ENCODE measurements at regions not wholly inside any gene's neighbourhood (a gene's known extent, or its start where the extent isn't known, plus 50 kb on each side); places are given as distances from the start of the nearest gene placed in this dataset.

DNA sequence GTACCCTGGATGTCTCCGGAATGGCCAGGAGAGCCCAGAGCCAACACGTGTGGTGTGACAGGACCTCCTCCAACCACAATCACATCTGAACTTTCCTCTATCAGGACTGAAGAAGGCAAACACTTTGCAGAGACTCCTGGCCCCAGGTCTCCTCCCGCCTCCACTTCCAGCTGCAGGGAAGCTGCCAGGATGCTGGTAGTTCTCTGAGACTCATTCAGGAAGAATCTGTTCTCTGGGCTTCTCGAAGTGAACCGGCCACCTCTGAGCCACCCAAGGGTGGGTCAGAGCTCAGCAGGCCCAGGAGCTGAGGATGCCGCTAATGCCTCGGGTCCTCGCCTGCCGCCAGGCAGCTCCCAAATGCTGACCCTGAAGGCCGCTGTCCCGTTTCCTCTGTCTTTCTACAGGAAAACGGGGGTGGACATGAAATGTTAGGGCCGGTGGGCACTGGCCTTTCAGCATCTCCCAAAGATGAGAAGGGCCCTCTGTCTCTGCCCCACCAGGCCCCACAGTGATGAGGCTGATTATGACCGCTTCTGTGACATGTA lies 789.9 kb downstream of the BRD1 start:
- H3K36me3 ChIP-seq (ENCODE audit: insufficient read depth, low read length) = no peaks in the 10 kb centered on the region
- POLR2A ChIA-PET = no interaction called here

DNA sequence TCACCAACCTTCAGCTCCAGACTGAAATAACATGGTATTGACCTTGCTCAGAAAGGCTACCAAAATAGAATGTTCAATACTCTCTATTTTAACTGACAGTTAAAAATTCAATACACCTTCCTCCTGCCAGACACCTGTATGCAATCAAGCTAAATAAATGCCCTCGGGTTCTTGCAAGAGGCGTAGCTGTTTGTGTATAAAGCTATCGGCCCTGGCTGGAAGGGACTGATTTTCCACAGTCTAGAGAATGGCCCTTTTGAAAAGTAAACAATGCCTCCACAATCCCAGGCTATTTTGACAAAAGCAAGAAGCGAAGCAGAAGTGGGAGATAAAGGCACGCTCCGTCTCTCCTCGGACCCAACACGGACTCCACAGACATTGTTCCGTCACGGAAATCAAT lies 791.2 kb downstream of the BRD1 start:
- Histone ChIP-seq H3K27me3 (ENCODE audit: insufficient read depth, low read length, poor library complexity, severe bottlenecking) (no peaks in the 10 kb centered on the region), H3K27ac (ENCODE audit: low read depth, low read length) (no peak overlapping the region), H3K4me1 (ENCODE audit: insufficient read depth, low read length) (no peaks in the 10 kb centered on the region), H3K9me3 (ENCODE audit: low read length) (no peaks in the 10 kb centered on the region), H3K4me3 (ENCODE audit: low read length) (no peak overlapping the region), H3K36me3 (ENCODE audit: insufficient read depth, low read length) (no peaks in the 10 kb centered on the region)
- Mint-ChIP-seq H3K4me1 (no peaks in the 10 kb centered on the region), H3K36me3 (peaks cover 0 to 1% (median 0%) of the 10 kb centered on the region in 3 donors), H3K4me3 (no peak overlapping the region), H3K27me3 (peaks cover 2 to 10% of the 10 kb centered on the region in 2 donors), H3K27ac (no peak overlapping the region), H3K9me3 (peaks cover 0 to 6% (median 0%) of the 10 kb centered on the region in 5 donors)
- ChIA-PET CTCF (no interaction called here), POLR2A (no interaction called here)
- DNase-seq = no peak

More for the DNA sequence above, 789.9 kb downstream of the BRD1 start:
- H3K4me3 Mint-ChIP-seq = no peak overlapping the region
- Histone ChIP-seq H3K27me3 (ENCODE audit: insufficient read depth, low read length, poor library complexity, severe bottlenecking) (no peaks in the 10 kb centered on the region), H3K9me3 (ENCODE audit: low read length) (no peaks in the 10 kb centered on the region), H3K4me3 (ENCODE audit: low read length) (no peak overlapping the region), H3K27ac (ENCODE audit: low read depth, low read length) (no peak overlapping the region), H3K4me1 (ENCODE audit: insufficient read depth, low read length) (no peaks in the 10 kb centered on the region)
- no peaks in the 10 kb centered on the region for H3K4me1 Mint-ChIP-seq
- peaks cover 0 to 4% (median 0%) of the 10 kb centered on the region in 5 donors for H3K9me3 Mint-ChIP-seq
- H3K27me3 Mint-ChIP-seq = peaks cover 2 to 6% of the 10 kb centered on the region in 2 donors
- DNase-seq = peak in 1 of 5 donors; percentile 1
- CTCF ChIA-PET = no interaction called here
- H3K36me3 Mint-ChIP-seq = peaks cover 0 to 1% (median 0%) of the 10 kb centered on the region in 3 donors
- no peak overlapping the region for H3K27ac Mint-ChIP-seq

DNA sequence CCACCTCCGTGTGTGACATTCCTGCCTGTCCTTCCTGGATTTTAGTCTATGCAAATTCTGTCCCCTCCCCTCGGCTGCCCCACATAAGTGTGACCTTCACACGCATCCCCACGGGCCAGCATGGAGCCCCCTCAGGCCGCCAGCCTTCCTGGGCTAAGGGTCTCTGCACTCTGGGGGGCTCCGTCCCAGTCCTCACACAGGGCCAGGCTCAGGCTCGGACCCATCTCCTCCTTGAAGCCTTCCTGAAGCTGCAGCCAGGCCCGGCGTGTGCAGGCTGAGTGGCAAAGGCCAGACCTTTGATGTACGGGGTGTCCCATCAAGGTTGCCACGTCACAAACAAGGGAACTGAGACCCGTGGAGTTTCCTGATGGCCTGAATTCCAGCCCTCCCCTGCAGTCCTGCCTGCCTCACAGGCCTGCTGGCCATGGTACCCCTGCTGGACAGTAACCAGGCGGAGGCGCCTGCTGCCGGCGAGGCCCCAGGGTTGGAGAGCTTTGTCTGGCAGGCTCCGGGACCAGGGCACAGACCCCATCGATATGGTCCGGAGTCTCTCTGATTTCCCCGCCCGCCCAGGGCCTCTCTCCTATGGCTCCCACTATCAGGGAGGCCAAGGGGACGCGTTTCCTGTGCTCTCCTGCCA lies 791.7 kb downstream of the BRD1 start:
- Mint-ChIP-seq H3K27me3 (peaks cover 5 to 10% of the 10 kb centered on the region in 2 donors), H3K4me3 (no peak overlapping the region), H3K9me3 (peaks cover 0 to 6% (median 0%) of the 10 kb centered on the region in 5 donors), H3K27ac (no peak overlapping the region), H3K36me3 (peaks cover 0 to 1% (median 0%) of the 10 kb centered on the region in 3 donors), H3K4me1 (no peaks in the 10 kb centered on the region)
- Histone ChIP-seq H3K4me3 (ENCODE audit: low read length) (no peak overlapping the region), H3K27ac (ENCODE audit: low read depth, low read length) (no peak overlapping the region), H3K27me3 (ENCODE audit: insufficient read depth, low read length, poor library complexity, severe bottlenecking) (no peaks in the 10 kb centered on the region), H3K4me1 (ENCODE audit: insufficient read depth, low read length) (no peaks in the 10 kb centered on the region), H3K36me3 (ENCODE audit: insufficient read depth, low read length) (no peaks in the 10 kb centered on the region), H3K9me3 (ENCODE audit: low read length) (no peaks in the 10 kb centered on the region)
- CTCF ChIA-PET = no interaction called here
- peak in 1 of 5 donors; percentile 34 for DNase-seq
- POLR2A ChIA-PET = no interaction called here

DNA sequence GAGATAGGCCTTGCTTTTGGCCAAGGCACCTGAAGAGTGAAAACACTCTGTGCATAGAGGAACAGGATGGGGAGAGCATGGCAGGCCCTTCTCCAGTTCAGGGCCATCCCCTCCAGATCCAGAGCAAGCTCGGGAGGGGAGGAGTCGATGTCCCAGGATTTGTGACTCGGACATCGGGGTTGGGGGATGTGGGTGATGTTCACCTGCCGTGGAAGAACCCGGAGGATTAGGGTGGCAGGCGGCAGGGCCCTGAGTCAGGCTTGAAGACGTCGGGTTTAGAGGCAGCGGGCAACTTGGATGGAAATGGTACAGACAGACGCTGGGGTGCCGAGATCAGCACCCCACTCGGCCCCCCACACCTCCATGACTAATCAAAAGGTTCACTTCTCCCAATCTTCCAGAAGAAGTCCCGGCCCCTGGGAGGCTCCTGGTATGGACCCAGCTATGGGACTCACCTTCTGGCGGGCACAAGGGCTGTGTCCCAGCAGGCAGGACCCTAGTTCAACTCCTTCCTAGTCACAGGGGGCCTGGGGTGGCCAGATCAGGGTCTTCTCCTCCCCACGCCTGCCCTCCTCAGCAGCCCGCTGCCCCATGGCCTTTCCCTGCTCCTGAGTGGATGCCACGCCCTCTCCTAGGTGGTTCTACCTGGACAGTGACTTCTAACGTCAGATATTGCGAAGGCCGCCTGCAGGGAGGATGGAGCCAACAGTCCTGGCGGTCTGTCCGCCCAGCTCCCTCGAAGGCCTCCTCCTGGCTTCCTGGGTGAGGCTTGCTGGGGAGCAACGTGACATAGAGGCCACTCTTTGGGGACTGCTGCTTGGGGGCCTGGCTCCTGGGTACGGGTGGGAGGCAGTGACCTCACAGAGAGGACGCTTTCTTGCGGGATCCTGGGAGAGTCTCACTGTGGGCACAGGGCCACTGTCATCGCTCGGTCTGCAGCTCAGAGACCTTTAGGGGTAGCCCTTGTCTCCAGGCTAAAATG lies 792.5 kb downstream of the BRD1 start:
- Histone ChIP-seq H3K36me3 (ENCODE audit: insufficient read depth, low read length) (no peaks in the 10 kb centered on the region), H3K27ac (ENCODE audit: low read depth, low read length) (no peak overlapping the region), H3K9me3 (ENCODE audit: low read length) (no peaks in the 10 kb centered on the region), H3K4me3 (ENCODE audit: low read length) (no peak overlapping the region), H3K4me1 (ENCODE audit: insufficient read depth, low read length) (no peaks in the 10 kb centered on the region), H3K27me3 (ENCODE audit: insufficient read depth, low read length, poor library complexity, severe bottlenecking) (no peaks in the 10 kb centered on the region)
- Mint-ChIP-seq H3K9me3 (peaks cover 0 to 6% (median 0%) of the 10 kb centered on the region in 5 donors), H3K4me3 (no peak overlapping the region), H3K27me3 (peaks cover 5 to 8% of the 10 kb centered on the region in 2 donors), H3K36me3 (peaks cover 0 to 1% (median 0%) of the 10 kb centered on the region in 3 donors), H3K4me1 (no peaks in the 10 kb centered on the region), H3K27ac (no peak overlapping the region)
- ChIA-PET POLR2A (no interaction called here), CTCF (no interaction called here)
- DNase-seq = peak in 1 of 5 donors; percentile 37

DNA sequence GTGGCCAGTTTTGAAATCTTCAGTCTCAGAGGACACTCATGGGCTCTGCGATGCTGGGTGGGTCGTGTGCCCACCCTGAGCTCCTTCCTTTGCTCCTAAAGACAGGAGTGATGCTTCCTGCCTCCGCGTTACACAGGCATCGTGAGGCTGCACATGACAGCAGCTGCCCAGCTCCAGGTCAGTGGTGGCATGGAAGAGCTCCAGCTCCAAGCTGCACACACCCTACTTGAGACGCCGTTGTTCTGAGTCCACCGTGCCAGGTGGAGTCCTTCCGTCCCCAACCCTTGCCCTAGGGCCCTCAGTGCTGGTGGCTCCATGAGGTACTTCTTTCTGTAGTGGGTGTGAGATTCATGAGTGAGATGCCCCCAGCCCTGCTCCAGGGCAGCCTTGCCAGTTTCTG lies 794.1 kb downstream of the BRD1 start:
- CTCF ChIA-PET = no interaction called here
- POLR2A ChIA-PET = no interaction called here
- no peaks in the 10 kb centered on the region for H3K36me3 Mint-ChIP-seq

DNA sequence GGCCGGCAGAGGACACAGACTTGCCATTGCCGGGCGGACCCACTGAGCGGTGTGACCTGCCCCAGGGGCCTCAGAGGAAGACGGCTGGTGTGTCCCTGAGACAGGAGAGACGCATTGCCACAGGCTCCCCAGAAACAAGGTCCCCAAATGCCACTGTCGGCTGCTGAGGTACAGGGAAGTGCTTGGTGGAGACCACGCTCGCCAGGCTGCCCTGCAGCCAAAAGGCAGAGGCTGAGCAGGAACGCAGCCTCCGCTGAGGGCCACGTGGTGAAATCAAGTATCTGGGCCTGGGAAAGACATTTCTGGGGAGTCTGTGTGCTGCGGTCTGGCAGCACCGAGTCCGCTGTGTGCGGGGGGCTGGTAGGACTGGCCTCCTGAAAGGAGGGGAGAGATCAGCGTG lies 794.9 kb downstream of the BRD1 start:
- no peaks in the 10 kb centered on the region for H3K27me3 ChIP-seq (ENCODE audit: insufficient read depth, low read length, poor library complexity, severe bottlenecking)
- Mint-ChIP-seq H3K27ac (no peak overlapping the region), H3K36me3 (no peaks in the 10 kb centered on the region), H3K27me3 (peaks cover 8 to 10% of the 10 kb centered on the region in 2 donors), H3K9me3 (peaks cover 0 to 2% (median 0%) of the 10 kb centered on the region in 5 donors), H3K4me3 (no peak overlapping the region), H3K4me1 (no peaks in the 10 kb centered on the region)
- ChIA-PET POLR2A (no interaction called here), CTCF (no interaction called here)
- no peaks in the 10 kb centered on the region for H3K36me3 ChIP-seq (ENCODE audit: insufficient read depth, low read length)
- DNase-seq = peak in 1 of 5 donors; percentile 29
- H3K27ac ChIP-seq (ENCODE audit: low read depth, low read length) = no peak overlapping the region
- no peaks in the 10 kb centered on the region for H3K9me3 ChIP-seq (ENCODE audit: low read length)
- H3K4me3 ChIP-seq (ENCODE audit: low read length) = no peak overlapping the region
- H3K4me1 ChIP-seq (ENCODE audit: insufficient read depth, low read length) = no peaks in the 10 kb centered on the region

More for the DNA sequence above, 794.1 kb downstream of the BRD1 start:
- Histone ChIP-seq H3K4me3 (ENCODE audit: low read length) (no peak overlapping the region), H3K27me3 (ENCODE audit: insufficient read depth, low read length, poor library complexity, severe bottlenecking) (no peaks in the 10 kb centered on the region), H3K9me3 (ENCODE audit: low read length) (no peaks in the 10 kb centered on the region), H3K36me3 (ENCODE audit: insufficient read depth, low read length) (no peaks in the 10 kb centered on the region), H3K27ac (ENCODE audit: low read depth, low read length) (no peak overlapping the region), H3K4me1 (ENCODE audit: insufficient read depth, low read length) (no peaks in the 10 kb centered on the region)
- no peak overlapping the region for H3K4me3 Mint-ChIP-seq
- H3K27me3 Mint-ChIP-seq = peaks cover 6 to 8% of the 10 kb centered on the region in 2 donors
- H3K9me3 Mint-ChIP-seq = peaks cover 0 to 6% (median 0%) of the 10 kb centered on the region in 5 donors
- no peaks in the 10 kb centered on the region for H3K4me1 Mint-ChIP-seq
- H3K27ac Mint-ChIP-seq = peak overlapping the region in 1 of 8 donors; percentile 72
- DNase-seq = no peak

DNA sequence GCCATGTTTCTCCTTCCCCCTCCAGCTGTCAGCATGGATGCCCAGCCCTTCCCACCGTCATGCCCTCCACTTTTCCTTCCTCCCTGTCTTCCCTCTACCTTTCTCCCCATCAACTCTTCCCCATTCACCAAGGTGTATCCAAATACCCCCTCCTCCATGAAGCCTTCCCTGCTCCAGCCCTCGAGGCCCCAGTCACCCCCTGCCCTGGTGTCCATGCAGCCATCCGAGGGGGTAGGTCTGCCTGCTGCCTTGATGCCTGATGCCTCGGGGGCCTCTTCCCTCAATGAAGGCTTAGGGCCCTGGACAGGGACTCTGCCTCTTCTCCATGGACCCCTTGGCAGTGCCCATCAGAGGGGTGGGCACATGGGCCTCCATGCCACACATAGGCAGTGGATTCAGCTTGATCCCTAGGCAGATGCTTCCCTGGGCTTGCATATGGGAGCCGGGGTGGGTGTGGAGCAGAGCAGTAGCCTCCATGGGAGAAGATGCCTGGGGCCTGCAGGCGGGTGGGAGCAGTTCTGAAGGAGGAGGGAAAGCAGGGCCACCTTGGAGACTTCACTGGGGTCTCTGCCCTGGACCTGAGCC lies 795.8 kb downstream of the BRD1 start:
- Histone ChIP-seq H3K4me1 (ENCODE audit: insufficient read depth, low read length) (no peaks in the 10 kb centered on the region), H3K27me3 (ENCODE audit: insufficient read depth, low read length, poor library complexity, severe bottlenecking) (no peaks in the 10 kb centered on the region), H3K27ac (ENCODE audit: low read depth, low read length) (no peak overlapping the region), H3K4me3 (ENCODE audit: low read length) (no peak overlapping the region), H3K9me3 (ENCODE audit: low read length) (no peaks in the 10 kb centered on the region), H3K36me3 (ENCODE audit: insufficient read depth, low read length) (no peaks in the 10 kb centered on the region)
- Mint-ChIP-seq H3K27me3 (peaks cover 8 to 15% of the 10 kb centered on the region in 2 donors), H3K36me3 (no peaks in the 10 kb centered on the region), H3K27ac (peak overlapping the region in 1 of 8 donors; percentile 57), H3K4me1 (no peaks in the 10 kb centered on the region), H3K9me3 (peaks cover 0 to 2% (median 0%) of the 10 kb centered on the region in 5 donors), H3K4me3 (no peak overlapping the region)
- POLR2A ChIA-PET = no interaction called here
- CTCF ChIA-PET = no interaction called here
- peak in 1 of 5 donors; percentile 14 for DNase-seq

Data from CD8-positive, alpha-beta memory T cell (primary cell).